ENCODE measurements at regions not wholly inside any gene's neighbourhood (a gene's known extent, or its start where the extent isn't known, plus 50 kb on each side); places are given as distances from the start of the nearest gene placed in this dataset.
"Not testable (repeated sequence)": the region's sequence is repeated elsewhere in the genome, so short reads cannot be mapped to it uniquely, and the experiment has no call there.

DNA sequence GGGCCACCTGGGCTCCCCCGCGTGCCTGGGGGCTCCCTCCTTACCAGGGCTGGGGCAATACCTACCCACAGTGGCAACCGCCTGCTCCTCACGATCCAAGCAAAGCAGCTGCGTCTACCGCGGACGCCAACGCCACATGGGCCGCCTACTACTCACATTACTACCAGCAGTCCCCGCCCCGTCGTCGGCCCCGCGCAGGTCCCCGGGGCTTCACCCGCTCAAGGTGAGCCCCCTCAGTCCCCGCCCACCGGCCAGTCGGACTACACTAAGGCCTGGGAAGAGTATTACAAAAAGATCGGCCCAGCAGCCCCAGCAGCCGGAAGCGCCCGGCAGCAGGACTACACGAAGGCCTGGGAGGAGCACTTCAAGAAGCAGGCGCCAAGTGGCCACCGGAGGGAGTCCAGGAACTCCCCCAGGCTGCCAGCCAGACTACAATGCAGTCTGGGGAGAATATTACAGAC is 106.0 kb upstream of the MTAP start:
- Histone ChIP-seq H3K9me3 (ENCODE audit: control insufficient read depth, low read length) (no peaks in the 10 kb centered on the region), H3K27ac (ENCODE audit: insufficient read depth, low read depth, low read length, poor library complexity, severe bottlenecking) (no peak overlapping the region), H3K36me3 (ENCODE audit: control insufficient read depth, insufficient read depth, low read length) (no peaks in the 10 kb centered on the region), H3K4me1 (ENCODE audit: control insufficient read depth, insufficient read depth, low read length) (no peaks in the 10 kb centered on the region), H3K4me3 (ENCODE audit: insufficient read depth, low read depth, low read length) (no peak overlapping the region), H3K27me3 (ENCODE audit: control insufficient read depth, insufficient read depth, low read length, poor library complexity, severe bottlenecking) (no peaks in the 10 kb centered on the region)
- 89 to 91% methylated on average over 28 of the region's 28 CpGs for WGBS, 2 experiments

DNA sequence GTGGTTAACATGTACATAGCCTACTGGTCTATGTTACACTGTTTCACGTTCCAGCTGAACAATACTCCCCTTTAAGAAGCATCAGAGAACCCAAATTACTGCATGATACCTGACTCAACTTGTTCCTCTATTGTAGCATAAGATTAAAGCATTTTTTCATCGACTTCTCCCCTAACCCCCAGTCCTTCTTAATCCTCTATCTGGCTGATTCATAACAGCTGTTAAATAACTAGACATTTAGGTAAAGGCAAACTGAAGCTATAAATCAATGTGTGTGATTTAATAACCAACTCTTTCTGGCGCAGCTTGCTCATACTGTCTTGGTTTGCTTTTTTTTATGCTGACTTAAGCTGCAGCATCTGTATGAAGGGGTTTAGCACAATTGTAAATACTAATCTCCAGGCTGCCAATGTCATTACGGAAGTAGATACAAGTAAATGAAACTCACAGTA is 94.2 kb upstream of the MTAP start:
- WGBS, 2 experiments, result 92 to 97% methylated on average over 4 of the region's 4 CpGs
- no peaks in the 10 kb centered on the region for H3K36me3 ChIP-seq (ENCODE audit: control insufficient read depth, insufficient read depth, low read length)
- no peaks in the 10 kb centered on the region for H3K27me3 ChIP-seq (ENCODE audit: control insufficient read depth, insufficient read depth, low read length, poor library complexity, severe bottlenecking)
- H3K4me3 ChIP-seq (ENCODE audit: insufficient read depth, low read depth, low read length), result no peak overlapping the region
- no peak overlapping the region for H3K27ac ChIP-seq (ENCODE audit: insufficient read depth, low read depth, low read length, poor library complexity, severe bottlenecking)
- no peaks in the 10 kb centered on the region for H3K9me3 ChIP-seq (ENCODE audit: control insufficient read depth, low read length)
- no peaks in the 10 kb centered on the region for H3K4me1 ChIP-seq (ENCODE audit: control insufficient read depth, insufficient read depth, low read length)

DNA sequence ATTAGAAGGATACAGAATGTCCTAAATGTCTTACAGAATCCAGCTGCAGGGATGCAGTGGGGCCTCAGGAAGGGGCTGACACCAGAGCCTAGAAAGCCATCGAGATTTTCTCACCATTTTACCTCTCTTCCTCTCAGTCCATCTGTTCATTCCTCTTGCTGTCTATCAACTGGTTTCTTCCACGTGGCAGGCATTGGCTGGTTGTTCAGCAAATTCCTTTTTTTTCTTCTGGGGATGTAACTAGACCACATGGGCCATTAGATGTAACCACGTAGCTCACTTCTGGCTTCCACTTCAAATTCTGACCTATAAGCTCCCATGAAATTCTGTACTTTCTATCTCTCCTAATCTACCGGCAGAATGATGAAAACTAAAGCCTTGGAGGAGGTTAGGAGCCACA is 93.6 kb upstream of the MTAP start:
- H3K36me3 ChIP-seq (ENCODE audit: control insufficient read depth, insufficient read depth, low read length), result no peaks in the 10 kb centered on the region
- H3K4me3 ChIP-seq (ENCODE audit: insufficient read depth, low read depth, low read length), result no peak overlapping the region
- 73 to 86% methylated on average over 3 to 4 of the region's 4 CpGs for WGBS, 2 experiments
- H3K27ac ChIP-seq (ENCODE audit: insufficient read depth, low read depth, low read length, poor library complexity, severe bottlenecking), result no peak overlapping the region
- H3K4me1 ChIP-seq (ENCODE audit: control insufficient read depth, insufficient read depth, low read length), result no peaks in the 10 kb centered on the region
- H3K9me3 ChIP-seq (ENCODE audit: control insufficient read depth, low read length), result no peaks in the 10 kb centered on the region
- no peaks in the 10 kb centered on the region for H3K27me3 ChIP-seq (ENCODE audit: control insufficient read depth, insufficient read depth, low read length, poor library complexity, severe bottlenecking)

DNA sequence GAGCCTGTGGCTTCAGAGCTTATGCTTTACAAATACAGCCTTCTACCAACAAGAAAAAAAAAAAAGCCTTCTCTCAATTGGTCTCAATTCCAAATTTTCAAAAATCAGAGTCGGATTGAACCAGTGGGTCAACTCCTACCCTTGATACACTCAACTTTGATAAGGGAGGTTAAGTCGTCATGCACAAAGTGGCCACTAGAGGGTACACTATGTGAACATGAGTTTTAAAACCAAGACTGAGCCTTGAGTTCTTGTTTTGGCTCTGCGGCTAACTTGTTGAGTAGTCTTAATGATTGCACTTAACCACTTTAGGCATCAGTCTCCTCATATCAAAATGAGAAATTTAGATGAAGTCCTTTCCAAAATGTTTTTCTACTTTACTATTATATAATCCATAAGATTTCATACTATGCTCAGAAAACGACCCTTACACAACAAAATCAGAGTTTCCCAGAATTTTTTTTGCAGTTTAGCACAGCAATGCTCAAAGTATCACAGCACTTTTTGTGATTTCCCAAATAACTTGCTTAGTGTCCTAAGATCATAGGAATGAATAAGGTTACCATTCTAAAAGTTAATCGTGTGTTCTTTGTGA is 92.9 kb upstream of the MTAP start:
- no peaks in the 10 kb centered on the region for H3K4me1 ChIP-seq (ENCODE audit: control insufficient read depth, insufficient read depth, low read length)
- no peaks in the 10 kb centered on the region for H3K36me3 ChIP-seq (ENCODE audit: control insufficient read depth, insufficient read depth, low read length)
- no peak overlapping the region for H3K27ac ChIP-seq (ENCODE audit: insufficient read depth, low read depth, low read length, poor library complexity, severe bottlenecking)
- H3K27me3 ChIP-seq (ENCODE audit: control insufficient read depth, insufficient read depth, low read length, poor library complexity, severe bottlenecking), result no peaks in the 10 kb centered on the region
- H3K9me3 ChIP-seq (ENCODE audit: control insufficient read depth, low read length), result no peaks in the 10 kb centered on the region
- no peak overlapping the region for H3K4me3 ChIP-seq (ENCODE audit: insufficient read depth, low read depth, low read length)
- 58 to 67% methylated on average over 3 to 4 of the region's 5 CpGs for WGBS, 2 experiments

DNA sequence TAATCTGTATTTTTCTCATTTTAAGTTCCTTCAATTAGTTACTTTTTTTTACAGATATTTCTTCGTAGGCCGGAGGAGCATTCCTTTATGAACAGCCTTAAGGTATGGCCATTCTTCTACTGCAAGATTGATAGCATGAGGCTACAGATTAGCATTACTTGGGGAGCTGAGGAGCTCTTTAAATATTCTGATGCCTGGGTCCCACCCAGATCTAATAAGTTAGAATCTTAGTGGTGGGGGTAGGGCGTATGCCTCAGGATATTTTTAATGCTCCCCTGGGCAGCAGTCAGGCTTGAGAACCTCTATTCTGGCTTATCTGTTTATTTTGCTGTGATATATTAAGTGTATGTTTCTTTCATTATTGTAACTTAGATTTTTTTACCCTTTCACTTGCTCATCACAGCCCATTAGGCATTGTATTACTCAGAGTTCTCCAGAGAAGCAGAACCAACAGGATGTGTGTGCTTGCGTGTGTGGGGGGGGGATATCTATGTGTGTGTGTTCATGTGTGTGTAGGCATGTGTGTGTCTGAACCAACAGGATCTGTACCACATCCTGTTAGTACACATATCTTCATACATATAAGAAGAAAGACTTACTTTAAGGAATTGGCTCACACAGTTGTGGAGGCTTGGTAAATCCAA is 91.8 kb upstream of the MTAP start:
- H3K27me3 ChIP-seq (ENCODE audit: control insufficient read depth, insufficient read depth, low read length, poor library complexity, severe bottlenecking), result no peaks in the 10 kb centered on the region
- 91 to 94% methylated on average over 3 of the region's 4 CpGs for WGBS, 2 experiments

DNA sequence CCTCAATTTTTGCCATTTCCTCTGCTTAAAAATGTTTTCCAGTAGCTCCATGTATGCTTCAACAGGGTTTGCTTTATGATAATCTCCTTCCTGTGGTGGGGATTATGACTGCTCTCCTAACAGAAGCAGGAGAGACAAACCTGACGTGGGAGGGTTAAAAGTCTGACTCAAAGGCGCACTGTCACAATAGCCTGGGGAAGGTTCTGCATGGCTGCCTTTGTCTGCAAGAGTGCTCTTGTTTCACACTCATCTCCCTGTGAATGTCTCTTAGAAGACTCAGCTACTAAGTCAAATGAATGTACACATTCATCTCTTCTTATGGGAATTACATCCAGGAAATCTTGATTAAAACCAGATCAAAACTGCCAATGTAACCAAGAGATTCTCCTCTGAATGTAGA is 90.9 kb upstream of the MTAP start:
- no peaks in the 10 kb centered on the region for H3K9me3 ChIP-seq (ENCODE audit: control insufficient read depth, low read length)
- H3K4me1 ChIP-seq (ENCODE audit: control insufficient read depth, insufficient read depth, low read length), result no peaks in the 10 kb centered on the region
- H3K27me3 ChIP-seq (ENCODE audit: control insufficient read depth, insufficient read depth, low read length, poor library complexity, severe bottlenecking), result no peaks in the 10 kb centered on the region
- 5 to 18% methylated on average over 1 to 2 of the region's 2 CpGs for WGBS, 2 experiments
- H3K36me3 ChIP-seq (ENCODE audit: control insufficient read depth, insufficient read depth, low read length), result no peaks in the 10 kb centered on the region
- H3K4me3 ChIP-seq (ENCODE audit: insufficient read depth, low read depth, low read length), result no peak overlapping the region
- H3K27ac ChIP-seq (ENCODE audit: insufficient read depth, low read depth, low read length, poor library complexity, severe bottlenecking), result no peak overlapping the region

More for the DNA sequence above, 91.8 kb upstream of the MTAP start:
- no peaks in the 10 kb centered on the region for H3K4me1 ChIP-seq (ENCODE audit: control insufficient read depth, insufficient read depth, low read length)
- no peaks in the 10 kb centered on the region for H3K9me3 ChIP-seq (ENCODE audit: control insufficient read depth, low read length)
- H3K4me3 ChIP-seq (ENCODE audit: insufficient read depth, low read depth, low read length), result no peak overlapping the region
- H3K36me3 ChIP-seq (ENCODE audit: control insufficient read depth, insufficient read depth, low read length), result no peaks in the 10 kb centered on the region
- H3K27ac ChIP-seq (ENCODE audit: insufficient read depth, low read depth, low read length, poor library complexity, severe bottlenecking), result no peak overlapping the region

DNA sequence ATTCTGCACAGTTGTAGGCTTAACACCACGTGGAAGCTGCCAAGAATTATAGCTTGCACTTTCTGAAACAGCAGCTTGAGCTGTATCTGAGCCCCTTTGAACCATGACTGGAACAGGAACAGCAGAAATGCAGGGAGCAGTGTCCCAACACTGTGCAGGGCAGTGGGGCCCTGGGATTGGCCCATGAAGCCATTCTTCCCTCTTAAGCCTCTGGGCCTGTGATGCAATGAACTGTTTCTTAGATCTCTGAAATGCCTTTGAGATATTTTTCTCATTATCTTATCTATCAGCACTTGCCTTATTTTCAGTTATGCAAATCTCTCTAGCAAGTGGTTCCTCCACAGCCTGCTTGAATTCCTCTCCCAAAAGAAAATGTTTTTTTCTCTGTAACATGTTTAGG is 87.0 kb upstream of the MTAP start:
- 42 to 44% methylated on average over 1 of the region's 1 CpG for WGBS, 2 experiments
- Histone ChIP-seq H3K4me1 (ENCODE audit: control insufficient read depth, insufficient read depth, low read length) (no peaks in the 10 kb centered on the region), H3K27me3 (ENCODE audit: control insufficient read depth, insufficient read depth, low read length, poor library complexity, severe bottlenecking) (no peaks in the 10 kb centered on the region), H3K27ac (ENCODE audit: insufficient read depth, low read depth, low read length, poor library complexity, severe bottlenecking) (no peak overlapping the region), H3K9me3 (ENCODE audit: control insufficient read depth, low read length) (no peaks in the 10 kb centered on the region), H3K4me3 (ENCODE audit: insufficient read depth, low read depth, low read length) (no peak overlapping the region), H3K36me3 (ENCODE audit: control insufficient read depth, insufficient read depth, low read length) (no peaks in the 10 kb centered on the region)

DNA sequence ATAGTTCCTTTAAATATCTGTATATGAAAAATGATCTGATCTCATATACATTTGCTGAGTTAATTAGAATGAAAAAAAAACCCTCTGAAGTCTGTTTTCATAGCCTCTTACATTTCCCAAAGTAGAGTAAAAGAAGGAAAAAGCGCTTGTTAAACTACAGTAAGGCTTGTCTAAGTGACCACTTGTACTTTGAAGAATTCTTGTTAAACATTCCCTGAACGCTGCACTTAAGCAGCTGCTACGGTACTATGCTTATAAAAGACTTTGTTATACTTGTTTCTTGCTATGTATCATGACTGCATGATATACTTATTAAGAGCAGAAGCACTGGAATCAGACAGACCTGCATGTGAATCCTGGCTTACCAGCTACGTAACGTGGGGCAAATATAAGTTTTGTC is 81.7 kb upstream of the MTAP start:
- H3K4me1 ChIP-seq (ENCODE audit: control insufficient read depth, insufficient read depth, low read length), result no peaks in the 10 kb centered on the region
- WGBS, 2 experiments, result 69 to 90% methylated on average over 2 to 5 of the region's 5 CpGs
- H3K9me3 ChIP-seq (ENCODE audit: control insufficient read depth, low read length), result no peaks in the 10 kb centered on the region
- H3K27me3 ChIP-seq (ENCODE audit: control insufficient read depth, insufficient read depth, low read length, poor library complexity, severe bottlenecking), result peaks cover 7% of the 10 kb centered on the region
- H3K36me3 ChIP-seq (ENCODE audit: control insufficient read depth, insufficient read depth, low read length), result no peaks in the 10 kb centered on the region
- H3K27ac ChIP-seq (ENCODE audit: insufficient read depth, low read depth, low read length, poor library complexity, severe bottlenecking), result no peak overlapping the region
- H3K4me3 ChIP-seq (ENCODE audit: insufficient read depth, low read depth, low read length), result no peak overlapping the region

DNA sequence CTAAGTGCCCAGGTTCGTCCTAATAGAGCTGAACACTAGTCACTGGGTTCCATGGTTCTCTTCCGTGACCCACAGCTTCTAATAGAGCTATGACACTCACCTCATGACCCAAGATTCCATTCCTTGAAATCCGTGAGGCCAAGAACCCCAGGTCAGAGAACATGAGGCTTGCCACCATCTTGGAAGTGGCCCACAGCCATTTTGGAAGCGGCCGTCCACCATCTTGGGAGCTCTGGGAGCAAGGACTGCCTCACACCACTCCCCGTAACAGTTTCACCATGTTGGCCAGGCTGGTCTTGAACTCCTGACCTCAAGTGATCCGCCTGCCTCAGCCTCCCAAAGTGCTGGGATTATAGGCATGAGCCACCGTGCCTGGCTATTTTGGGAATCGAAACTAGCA is 75.0 kb upstream of the MTAP start:
- H3K9me3 ChIP-seq (ENCODE audit: control insufficient read depth, low read length); H3K4me1 ChIP-seq (ENCODE audit: control insufficient read depth, insufficient read depth, low read length); H3K36me3 ChIP-seq (ENCODE audit: control insufficient read depth, insufficient read depth, low read length); H3K27me3 ChIP-seq (ENCODE audit: control insufficient read depth, insufficient read depth, low read length, poor library complexity, severe bottlenecking); H3K27ac ChIP-seq (ENCODE audit: insufficient read depth, low read depth, low read length, poor library complexity, severe bottlenecking); H3K4me3 ChIP-seq (ENCODE audit: insufficient read depth, low read depth, low read length): not testable (repeated sequence)
- 83% methylated on average over 9 of the region's 9 CpGs for whole genome bisulfite sequencing, 2 experiments

DNA sequence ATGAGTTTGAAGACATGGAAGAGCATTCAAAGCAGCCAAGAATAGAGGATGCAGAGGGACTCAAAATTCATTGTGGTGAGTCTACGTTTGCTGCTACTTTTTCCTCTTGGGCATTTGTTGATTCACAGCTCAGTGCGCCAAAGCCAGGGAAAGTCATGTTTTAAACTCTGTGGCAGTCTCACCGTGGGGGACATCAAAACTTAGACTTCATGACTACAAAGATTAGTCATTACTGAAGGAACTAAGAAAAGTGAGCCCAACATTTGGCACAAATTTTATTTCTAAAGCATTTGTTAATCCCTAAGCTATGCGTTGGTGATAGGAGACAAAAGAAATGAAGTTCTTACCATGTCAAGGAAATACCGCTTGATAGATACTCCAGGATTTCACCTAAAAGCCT is 73.7 kb upstream of the MTAP start:
- Histone ChIP-seq H3K27ac (ENCODE audit: insufficient read depth, low read depth, low read length, poor library complexity, severe bottlenecking) (no peak overlapping the region), H3K27me3 (ENCODE audit: control insufficient read depth, insufficient read depth, low read length, poor library complexity, severe bottlenecking) (peaks cover 7% of the 10 kb centered on the region), H3K36me3 (ENCODE audit: control insufficient read depth, insufficient read depth, low read length) (no peaks in the 10 kb centered on the region), H3K4me3 (ENCODE audit: insufficient read depth, low read depth, low read length) (no peak overlapping the region), H3K4me1 (ENCODE audit: control insufficient read depth, insufficient read depth, low read length) (no peaks in the 10 kb centered on the region), H3K9me3 (ENCODE audit: control insufficient read depth, low read length) (no peaks in the 10 kb centered on the region)
- 85 to 87% methylated on average over 5 of the region's 5 CpGs for WGBS, 2 experiments

Measured in ectodermal cell (in vitro differentiated cells).